GM12874 (cell line): ENCODE measurements at regions not wholly inside any gene's neighbourhood (a gene's known extent, or its start where the extent isn't known, plus 50 kb on each side); places are given as distances from the start of the nearest gene placed in this dataset.

ENCODE experiments used
- CTCF ChIP-seq: IDR thresholded peaks from 2 replicates; pipeline ENCODE4 v1.5.1; 2011; ENCODE audit warnings: low read depth, mild to moderate bottlenecking, control low read depth, low read length, moderate library complexity; ENCODE audit not compliant: insufficient read depth

- no peak for TF ChIP-seq CTCF
These were observed 572.9 kb upstream of the ZFP42 start for GRCh38 chr4:187422655-187423054.

- TF ChIP-seq CTCF = no peak
These were observed 570.9 kb upstream of the ZFP42 start for GRCh38 chr4:187424636-187425035.

GRCh38 chr4:187426511-187426910 lies 569.1 kb upstream of the ZFP42 start:
- no peak for TF ChIP-seq CTCF

- no peak for TF ChIP-seq CTCF
These were observed 563.3 kb upstream of the ZFP42 start for GRCh38 chr4:187432310-187432709.

- no peak for TF ChIP-seq CTCF
These were observed 562.4 kb upstream of the ZFP42 start for GRCh38 chr4:187433141-187433540.

- TF ChIP-seq CTCF = no peak
These were observed 559.3 kb upstream of the ZFP42 start for GRCh38 chr4:187436251-187436650.

GRCh38 chr4:187444061-187444460 lies 551.5 kb upstream of the ZFP42 start:
- TF ChIP-seq CTCF = no peak

GRCh38 chr4:187449702-187450101 lies 545.9 kb upstream of the ZFP42 start:
- no peak for TF ChIP-seq CTCF
